Ishikawa (cell line): ENCODE measurements at regions not wholly inside any gene's neighbourhood (a gene's known extent, or its start where the extent isn't known, plus 50 kb on each side); places are given as distances from the start of the nearest gene placed in this dataset.

Experiments
- CEBPB ChIP-seq: IDR thresholded peaks from 2 replicates; pipeline ENCODE4 v1.6.1; 2012
- CREB1 ChIP-seq: IDR thresholded peaks from 2 replicates; pipeline ENCODE4 v1.6.1; 2012; ENCODE audit warnings: low read depth
- EGR1 ChIP-seq: IDR thresholded peaks from 2 replicates; pipeline ENCODE4 v1.6.1; 2012
- EP300 ChIP-seq: IDR thresholded peaks from 2 replicates; pipeline ENCODE4 v1.6.1; 2012; ENCODE audit warnings: borderline replicate concordance
- FOXM1 ChIP-seq: IDR thresholded peaks from 2 replicates; pipeline ENCODE4 v1.6.1; 2012; ENCODE audit warnings: low read depth, borderline replicate concordance
- NFIC ChIP-seq: IDR thresholded peaks from 2 replicates; pipeline ENCODE4 v1.6.1; 2012
- RAD21 ChIP-seq: IDR thresholded peaks from 2 replicates; pipeline ENCODE4 v1.6.1; 2012; ENCODE audit warnings: low read depth
- TAF1 ChIP-seq: IDR thresholded peaks from 2 replicates; pipeline ENCODE4 v1.6.1; 2012; ENCODE audit warnings: low read depth, mild to moderate bottlenecking
- TCF12 ChIP-seq: IDR thresholded peaks from 2 replicates; pipeline ENCODE4 v1.6.1; 2012; ENCODE audit warnings: low read depth
- TEAD4 ChIP-seq: IDR thresholded peaks from 2 replicates; pipeline ENCODE4 v1.6.1; 2012
- YY1 ChIP-seq: IDR thresholded peaks from 2 replicates; pipeline ENCODE4 v1.6.1; 2012; ENCODE audit warnings: low read depth
- ZBTB7A ChIP-seq: IDR thresholded peaks from 2 replicates; pipeline ENCODE4 v1.6.1; 2012; ENCODE audit warnings: low read depth
- TF ChIP-seq, protein P1 (sequence below): IDR thresholded peaks from 2 replicates; pipeline ENCODE4 v1.6.1; 2012; ENCODE audit warnings: low read depth, mild to moderate bottlenecking
- TF ChIP-seq, protein P2 (sequence below): IDR thresholded peaks from 2 replicates; pipeline ENCODE4 v1.6.1; 2012
- TF ChIP-seq, protein P3 (sequence below): IDR thresholded peaks from 2 replicates; pipeline ENCODE4 v1.6.1; 2012

DNA sequence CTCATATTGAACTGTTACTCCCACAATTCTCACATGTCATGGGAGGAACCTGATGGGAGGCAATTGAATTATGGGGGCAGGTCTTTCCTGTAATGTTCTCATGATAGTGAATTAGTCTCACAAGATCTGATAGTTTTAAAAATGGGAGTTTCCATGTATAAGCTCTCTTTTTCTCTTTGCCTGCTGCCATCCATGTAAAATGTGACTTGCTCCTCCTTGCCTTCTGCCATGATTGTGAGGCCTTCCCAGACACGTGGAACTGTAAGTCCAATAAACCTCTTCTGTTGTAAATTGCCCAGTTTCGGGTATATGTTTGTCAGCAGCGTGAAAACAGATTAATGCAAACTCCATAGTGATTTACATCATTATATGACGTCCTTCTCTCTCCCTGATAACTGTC is 759.7 kb upstream of the RGS18 start:
- TF ChIP-seq TAF1 (no peak), RAD21 (no peak), EGR1 (no peak), ZBTB7A (no peak), NFIC (no peak), YY1 (no peak), CREB1 (no peak), CEBPB (no peak), TEAD4 (no peak), TCF12 (no peak), FOXM1 (no peak), EP300 (no peak)
- TF ChIP-seq, protein P1, sequence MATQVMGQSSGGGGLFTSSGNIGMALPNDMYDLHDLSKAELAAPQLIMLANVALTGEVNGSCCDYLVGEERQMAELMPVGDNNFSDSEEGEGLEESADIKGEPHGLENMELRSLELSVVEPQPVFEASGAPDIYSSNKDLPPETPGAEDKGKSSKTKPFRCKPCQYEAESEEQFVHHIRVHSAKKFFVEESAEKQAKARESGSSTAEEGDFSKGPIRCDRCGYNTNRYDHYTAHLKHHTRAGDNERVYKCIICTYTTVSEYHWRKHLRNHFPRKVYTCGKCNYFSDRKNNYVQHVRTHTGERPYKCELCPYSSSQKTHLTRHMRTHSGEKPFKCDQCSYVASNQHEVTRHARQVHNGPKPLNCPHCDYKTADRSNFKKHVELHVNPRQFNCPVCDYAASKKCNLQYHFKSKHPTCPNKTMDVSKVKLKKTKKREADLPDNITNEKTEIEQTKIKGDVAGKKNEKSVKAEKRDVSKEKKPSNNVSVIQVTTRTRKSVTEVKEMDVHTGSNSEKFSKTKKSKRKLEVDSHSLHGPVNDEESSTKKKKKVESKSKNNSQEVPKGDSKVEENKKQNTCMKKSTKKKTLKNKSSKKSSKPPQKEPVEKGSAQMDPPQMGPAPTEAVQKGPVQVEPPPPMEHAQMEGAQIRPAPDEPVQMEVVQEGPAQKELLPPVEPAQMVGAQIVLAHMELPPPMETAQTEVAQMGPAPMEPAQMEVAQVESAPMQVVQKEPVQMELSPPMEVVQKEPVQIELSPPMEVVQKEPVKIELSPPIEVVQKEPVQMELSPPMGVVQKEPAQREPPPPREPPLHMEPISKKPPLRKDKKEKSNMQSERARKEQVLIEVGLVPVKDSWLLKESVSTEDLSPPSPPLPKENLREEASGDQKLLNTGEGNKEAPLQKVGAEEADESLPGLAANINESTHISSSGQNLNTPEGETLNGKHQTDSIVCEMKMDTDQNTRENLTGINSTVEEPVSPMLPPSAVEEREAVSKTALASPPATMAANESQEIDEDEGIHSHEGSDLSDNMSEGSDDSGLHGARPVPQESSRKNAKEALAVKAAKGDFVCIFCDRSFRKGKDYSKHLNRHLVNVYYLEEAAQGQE, result no peak
- TF ChIP-seq, protein P2, sequence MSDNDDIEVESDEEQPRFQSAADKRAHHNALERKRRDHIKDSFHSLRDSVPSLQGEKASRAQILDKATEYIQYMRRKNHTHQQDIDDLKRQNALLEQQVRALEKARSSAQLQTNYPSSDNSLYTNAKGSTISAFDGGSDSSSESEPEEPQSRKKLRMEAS, result no peak

DNA sequence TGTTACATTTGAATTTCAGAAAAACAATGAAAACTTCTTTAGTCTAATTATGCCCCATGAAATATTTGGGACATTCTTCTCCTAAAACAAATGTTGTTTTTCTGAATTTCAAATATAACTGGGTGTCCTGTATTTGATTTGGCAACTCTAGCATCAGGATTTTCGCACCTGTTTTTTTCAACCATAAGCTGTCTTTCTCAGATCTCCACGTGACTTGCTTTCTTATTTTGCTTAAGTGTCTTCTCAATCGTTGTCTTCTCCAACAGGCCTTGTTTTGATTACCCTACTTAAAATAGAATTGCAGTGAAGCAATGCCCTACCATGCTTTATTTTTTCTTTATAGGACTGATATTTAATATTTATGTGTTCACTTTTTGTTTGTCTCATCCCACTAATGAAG is 752.8 kb upstream of the RGS18 start:
- TF ChIP-seq TEAD4 (no peak), EGR1 (no peak), TCF12 (no peak), CEBPB (no peak), NFIC (no peak), FOXM1 (no peak), ZBTB7A (no peak), RAD21 (no peak), TAF1 (no peak), EP300 (no peak), YY1 (no peak), CREB1 (no peak)
- TF ChIP-seq, protein P3, sequence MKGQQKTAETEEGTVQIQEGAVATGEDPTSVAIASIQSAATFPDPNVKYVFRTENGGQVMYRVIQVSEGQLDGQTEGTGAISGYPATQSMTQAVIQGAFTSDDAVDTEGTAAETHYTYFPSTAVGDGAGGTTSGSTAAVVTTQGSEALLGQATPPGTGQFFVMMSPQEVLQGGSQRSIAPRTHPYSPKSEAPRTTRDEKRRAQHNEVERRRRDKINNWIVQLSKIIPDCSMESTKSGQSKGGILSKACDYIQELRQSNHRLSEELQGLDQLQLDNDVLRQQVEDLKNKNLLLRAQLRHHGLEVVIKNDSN, result no peak
- TF ChIP-seq, protein P1, result no peak
- TF ChIP-seq, protein P2, result no peak

DNA sequence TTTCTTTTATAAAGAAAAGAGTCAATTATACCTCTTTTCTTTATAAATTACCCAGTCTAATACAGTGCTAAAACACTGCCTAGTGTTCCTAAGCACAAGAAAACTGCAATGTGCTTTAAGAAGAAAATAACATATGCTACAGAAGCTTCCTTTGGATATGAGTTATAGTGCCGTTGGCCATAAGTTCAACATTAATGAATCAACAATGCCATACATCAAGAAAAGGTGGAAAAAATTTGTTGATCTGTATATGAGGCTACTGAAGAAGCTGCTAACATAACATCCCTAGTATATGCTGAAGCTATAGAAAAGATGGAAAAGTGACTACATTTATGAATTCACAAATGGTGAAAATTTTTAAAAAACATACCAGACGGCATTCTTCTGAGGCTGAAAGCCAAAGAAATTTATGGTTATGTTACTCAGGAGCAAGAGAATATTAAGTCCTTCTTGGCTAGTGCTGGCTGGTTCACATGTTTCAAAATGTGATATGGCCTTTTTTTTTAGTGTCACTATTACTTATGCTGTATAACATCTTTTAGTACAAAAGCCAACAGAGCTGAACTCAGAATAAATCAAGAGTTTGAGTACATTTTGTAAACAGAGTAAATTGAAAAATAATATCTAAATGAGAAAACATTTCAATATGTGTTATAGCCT is 743.2 kb upstream of the RGS18 start:
- TF ChIP-seq TEAD4 (no peak), CEBPB (no peak), NFIC (no peak), TAF1 (no peak)
- TF ChIP-seq, protein P2, result no peak
- TF ChIP-seq, protein P3, result no peak

DNA sequence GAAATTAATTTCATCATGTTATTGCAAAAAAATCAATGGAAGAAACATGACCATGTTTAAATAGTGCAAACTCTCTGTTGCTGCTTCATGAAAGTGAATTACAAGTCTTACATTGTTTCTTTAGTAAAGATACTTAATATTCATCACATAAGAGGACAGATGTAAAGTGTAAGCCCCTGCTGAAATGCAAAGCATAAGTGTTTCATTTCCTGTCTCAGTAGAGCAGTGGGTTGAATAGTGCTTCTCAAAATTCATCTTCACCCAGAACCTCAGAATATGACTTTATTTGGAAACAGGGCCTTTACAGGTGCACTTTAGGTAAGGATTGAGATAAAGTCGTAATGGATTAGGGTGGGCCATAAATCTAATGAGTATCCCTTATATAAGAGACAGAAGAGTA is 738.4 kb upstream of the RGS18 start:
- no peak for TF ChIP-seq CEBPB
- no peak for TF ChIP-seq CREB1
- TF ChIP-seq RAD21, result no peak
- no peak for TF ChIP-seq YY1
- TF ChIP-seq ZBTB7A, result no peak
- no peak for TF ChIP-seq FOXM1
- TF ChIP-seq EGR1, result no peak
- TF ChIP-seq TAF1, result no peak
- no peak for TF ChIP-seq NFIC
- TF ChIP-seq TEAD4, result no peak
- TF ChIP-seq, protein P3, result no peak
- TF ChIP-seq EP300, result no peak
- TF ChIP-seq, protein P1, result no peak
- TF ChIP-seq TCF12, result no peak
